ENCODE measurements at regions not wholly inside any gene's neighbourhood (a gene's known extent, or its start where the extent isn't known, plus 50 kb on each side); places are given as distances from the start of the nearest gene placed in this dataset.
"Not testable (repeated sequence)": the region's sequence is repeated elsewhere in the genome, so short reads cannot be mapped to it uniquely, and the experiment has no call there.

- no peak for TF ChIP-seq CTCF (IDR thresholded peaks at IDR 0.05; ENCODE audit: borderline replicate concordance, insufficient read depth, low read depth, low read length)
Observed at GRCh38 chr7:21336743-21337142, 91.1 kb upstream of the SP4 start.

GRCh38 chr7:21338728-21339164 is 89.1 kb upstream of the SP4 start:
- TF ChIP-seq CTCF (IDR thresholded peaks at IDR 0.05; ENCODE audit: borderline replicate concordance, insufficient read depth, low read depth, low read length): no peak
- no peak overlapping the region for H3K4me3 ChIP-seq (ENCODE audit: low read depth, low read length)

More at GRCh38 chr7:21336743-21337142, 91.1 kb upstream of the SP4 start:
- no peak overlapping the region for H3K4me3 ChIP-seq (ENCODE audit: low read depth, low read length)

- H3K4me3 ChIP-seq (ENCODE audit: low read depth, low read length): not testable (repeated sequence)
Observed at GRCh38 chr7:21344900-21345299, 83.0 kb upstream of the SP4 start.

- no peak overlapping the region for H3K4me3 ChIP-seq (ENCODE audit: low read depth, low read length)
- TF ChIP-seq CTCF (IDR thresholded peaks at IDR 0.05; ENCODE audit: borderline replicate concordance, insufficient read depth, low read depth, low read length): no peak
Observed at GRCh38 chr7:21345361-21345760, 82.5 kb upstream of the SP4 start.

- H3K4me3 ChIP-seq (ENCODE audit: low read depth, low read length): no peak overlapping the region
- no peak for TF ChIP-seq CTCF (IDR thresholded peaks at IDR 0.05; ENCODE audit: borderline replicate concordance, insufficient read depth, low read depth, low read length)
Observed at GRCh38 chr7:21346297-21346696, 81.6 kb upstream of the SP4 start.

- no peak for TF ChIP-seq CTCF (IDR thresholded peaks at IDR 0.05; ENCODE audit: borderline replicate concordance, insufficient read depth, low read depth, low read length)
- H3K4me3 ChIP-seq (ENCODE audit: low read depth, low read length): no peak overlapping the region
Observed at GRCh38 chr7:21352540-21353387, 75.1 kb upstream of the SP4 start.

- no peak overlapping the region for H3K4me3 ChIP-seq (ENCODE audit: low read depth, low read length)
- TF ChIP-seq CTCF (IDR thresholded peaks at IDR 0.05; ENCODE audit: borderline replicate concordance, insufficient read depth, low read depth, low read length): no peak
Observed at GRCh38 chr7:21353388-21353780, 74.5 kb upstream of the SP4 start.
